ENCODE measurements at regions not wholly inside any gene's neighbourhood (a gene's known extent, or its start where the extent isn't known, plus 50 kb on each side); places are given as distances from the start of the nearest gene placed in this dataset.
"Not testable (repeated sequence)": the region's sequence is repeated elsewhere in the genome, so short reads cannot be mapped to it uniquely, and the experiment has no call there.

GRCh38 chr12:9420817-9421519 lies 186.7 kb downstream of the KLRB1 start:
- H3K27ac ChIP-seq (ENCODE audit: low read length); H3K9ac ChIP-seq (ENCODE audit: low read length); H3K36me3 ChIP-seq (ENCODE audit: control insufficient read depth, low read depth, low read length); H3K9me3 ChIP-seq (ENCODE audit: control insufficient read depth, low read depth, low read length); H3K4me1 ChIP-seq (ENCODE audit: control insufficient read depth, low read depth, low read length); H3K27me3 ChIP-seq (ENCODE audit: control insufficient read depth, insufficient read depth, low read length); H3K4me3 ChIP-seq (ENCODE audit: low read length): not testable (repeated sequence)

GRCh38 chr12:9418669-9419041 lies 189.1 kb downstream of the KLRB1 start:
- not testable (repeated sequence) for H3K27me3 ChIP-seq (ENCODE audit: control insufficient read depth, insufficient read depth, low read length); H3K9ac ChIP-seq (ENCODE audit: low read length); H3K4me3 ChIP-seq (ENCODE audit: low read length); H3K9me3 ChIP-seq (ENCODE audit: control insufficient read depth, low read depth, low read length); H3K27ac ChIP-seq (ENCODE audit: low read length); H3K4me1 ChIP-seq (ENCODE audit: control insufficient read depth, low read depth, low read length); H3K36me3 ChIP-seq (ENCODE audit: control insufficient read depth, low read depth, low read length)

- not testable (repeated sequence) for H3K4me1 ChIP-seq (ENCODE audit: control insufficient read depth, low read depth, low read length); H3K4me3 ChIP-seq (ENCODE audit: low read length); H3K27ac ChIP-seq (ENCODE audit: low read length)
Observed at GRCh38 chr12:9417947-9418668, 189.6 kb downstream of the KLRB1 start.

GRCh38 chr12:9417341-9417740 lies 190.4 kb downstream of the KLRB1 start:
- H3K4me3 ChIP-seq (ENCODE audit: low read length); H3K9ac ChIP-seq (ENCODE audit: low read length); H3K27me3 ChIP-seq (ENCODE audit: control insufficient read depth, insufficient read depth, low read length); H3K9me3 ChIP-seq (ENCODE audit: control insufficient read depth, low read depth, low read length); H3K4me1 ChIP-seq (ENCODE audit: control insufficient read depth, low read depth, low read length); H3K27ac ChIP-seq (ENCODE audit: low read length); H3K36me3 ChIP-seq (ENCODE audit: control insufficient read depth, low read depth, low read length): not testable (repeated sequence)

More at GRCh38 chr12:9417947-9418668, 189.6 kb downstream of the KLRB1 start:
- H3K9me3 ChIP-seq (ENCODE audit: control insufficient read depth, low read depth, low read length); H3K27me3 ChIP-seq (ENCODE audit: control insufficient read depth, insufficient read depth, low read length); H3K9ac ChIP-seq (ENCODE audit: low read length); H3K36me3 ChIP-seq (ENCODE audit: control insufficient read depth, low read depth, low read length): not testable (repeated sequence)

- H3K9ac ChIP-seq (ENCODE audit: low read length); H3K27ac ChIP-seq (ENCODE audit: low read length); H3K4me1 ChIP-seq (ENCODE audit: control insufficient read depth, low read depth, low read length); H3K36me3 ChIP-seq (ENCODE audit: control insufficient read depth, low read depth, low read length); H3K4me3 ChIP-seq (ENCODE audit: low read length); H3K27me3 ChIP-seq (ENCODE audit: control insufficient read depth, insufficient read depth, low read length); H3K9me3 ChIP-seq (ENCODE audit: control insufficient read depth, low read depth, low read length): not testable (repeated sequence)
Observed at GRCh38 chr12:9416346-9416745, 191.4 kb downstream of the KLRB1 start.

GRCh38 chr12:9415898-9416297 lies 191.8 kb downstream of the KLRB1 start:
- H3K9ac ChIP-seq (ENCODE audit: low read length); H3K27ac ChIP-seq (ENCODE audit: low read length); H3K4me1 ChIP-seq (ENCODE audit: control insufficient read depth, low read depth, low read length); H3K36me3 ChIP-seq (ENCODE audit: control insufficient read depth, low read depth, low read length); H3K4me3 ChIP-seq (ENCODE audit: low read length); H3K9me3 ChIP-seq (ENCODE audit: control insufficient read depth, low read depth, low read length); H3K27me3 ChIP-seq (ENCODE audit: control insufficient read depth, insufficient read depth, low read length): not testable (repeated sequence)

- not testable (repeated sequence) for H3K9me3 ChIP-seq (ENCODE audit: control insufficient read depth, low read depth, low read length); H3K4me3 ChIP-seq (ENCODE audit: low read length); H3K4me1 ChIP-seq (ENCODE audit: control insufficient read depth, low read depth, low read length); H3K9ac ChIP-seq (ENCODE audit: low read length); H3K36me3 ChIP-seq (ENCODE audit: control insufficient read depth, low read depth, low read length); H3K27ac ChIP-seq (ENCODE audit: low read length); H3K27me3 ChIP-seq (ENCODE audit: control insufficient read depth, insufficient read depth, low read length)
Observed at GRCh38 chr12:9413862-9414261, 193.9 kb downstream of the KLRB1 start.

GRCh38 chr12:9412459-9412858 lies 195.3 kb downstream of the KLRB1 start:
- H3K27me3 ChIP-seq (ENCODE audit: control insufficient read depth, insufficient read depth, low read length); H3K4me1 ChIP-seq (ENCODE audit: control insufficient read depth, low read depth, low read length); H3K36me3 ChIP-seq (ENCODE audit: control insufficient read depth, low read depth, low read length); H3K9me3 ChIP-seq (ENCODE audit: control insufficient read depth, low read depth, low read length); H3K27ac ChIP-seq (ENCODE audit: low read length); H3K4me3 ChIP-seq (ENCODE audit: low read length); H3K9ac ChIP-seq (ENCODE audit: low read length): not testable (repeated sequence)

GRCh38 chr12:9411616-9412268 lies 196.0 kb downstream of the KLRB1 start:
- not testable (repeated sequence) for H3K4me1 ChIP-seq (ENCODE audit: control insufficient read depth, low read depth, low read length); H3K4me3 ChIP-seq (ENCODE audit: low read length); H3K27ac ChIP-seq (ENCODE audit: low read length); H3K36me3 ChIP-seq (ENCODE audit: control insufficient read depth, low read depth, low read length); H3K9me3 ChIP-seq (ENCODE audit: control insufficient read depth, low read depth, low read length); H3K27me3 ChIP-seq (ENCODE audit: control insufficient read depth, insufficient read depth, low read length); H3K9ac ChIP-seq (ENCODE audit: low read length)

GRCh38 chr12:9407425-9407748 lies 199.2 kb upstream of the PZP start:
- not testable (repeated sequence) for H3K4me3 ChIP-seq (ENCODE audit: low read length); H3K36me3 ChIP-seq (ENCODE audit: control insufficient read depth, low read depth, low read length); H3K4me1 ChIP-seq (ENCODE audit: control insufficient read depth, low read depth, low read length); H3K27me3 ChIP-seq (ENCODE audit: control insufficient read depth, insufficient read depth, low read length); H3K9ac ChIP-seq (ENCODE audit: low read length); H3K27ac ChIP-seq (ENCODE audit: low read length); H3K9me3 ChIP-seq (ENCODE audit: control insufficient read depth, low read depth, low read length)

GRCh38 chr12:9406564-9407424 lies 198.6 kb upstream of the PZP start:
- Histone ChIP-seq H3K9ac (ENCODE audit: low read length) (no peak overlapping the region), H3K4me1 (ENCODE audit: control insufficient read depth, low read depth, low read length) (no peaks in the 10 kb centered on the region), H3K36me3 (ENCODE audit: control insufficient read depth, low read depth, low read length) (peaks cover 4% of the 10 kb centered on the region), H3K9me3 (ENCODE audit: control insufficient read depth, low read depth, low read length) (no peaks in the 10 kb centered on the region), H3K27me3 (ENCODE audit: control insufficient read depth, insufficient read depth, low read length) (no peaks in the 10 kb centered on the region), H3K4me3 (ENCODE audit: low read length) (no peak overlapping the region), H3K27ac (ENCODE audit: low read length) (no peak overlapping the region)
